GM19240 (cell line): ENCODE measurements at regions not wholly inside any gene's neighbourhood (a gene's known extent, or its start where the extent isn't known, plus 50 kb on each side); places are given as distances from the start of the nearest gene placed in this dataset.

Experiments used
- DNase-seq: peaks from one replicate; pipeline ENCODE4 v3.0.0; 2011; ENCODE audit warnings: low spot score; ENCODE audit not compliant: insufficient read length

- no peak for DNase-seq
Observed at GRCh38 chr11:16440136-16440535, 83.8 kb upstream of the SOX6 start.

GRCh38 chr11:16434036-16434435 lies 77.7 kb upstream of the SOX6 start:
- DNase-seq = no peak

GRCh38 chr11:16430674-16431073 lies 74.3 kb upstream of the SOX6 start:
- DNase-seq = no peak

GRCh38 chr11:16421826-16422225 lies 65.5 kb upstream of the SOX6 start:
- no peak for DNase-seq

GRCh38 chr11:16418428-16419097 lies 62.2 kb upstream of the SOX6 start:
- no peak for DNase-seq

- DNase-seq = no peak
Observed at GRCh38 chr11:16412525-16413172, 56.3 kb upstream of the SOX6 start.

GRCh38 chr11:16410479-16410878 lies 54.1 kb upstream of the SOX6 start:
- DNase-seq = no peak

- no peak for DNase-seq
Observed at GRCh38 chr11:16408619-16409018, 52.3 kb upstream of the SOX6 start.

GRCh38 chr11:16406226-16406625 lies 49.9 kb upstream of the SOX6 start:
- DNase-seq = no peak
